ENCODE measurements at regions not wholly inside any gene's neighbourhood (a gene's known extent, or its start where the extent isn't known, plus 50 kb on each side); places are given as distances from the start of the nearest gene placed in this dataset.

GRCh38 chr2:168404764-168405163 lies 51.3 kb upstream of the CERS6 start:
- H3K79me2 ChIP-seq (ENCODE audit: control insufficient read depth, insufficient read depth, low read length), result no peaks in the 10 kb centered on the region
- no peaks in the 10 kb centered on the region for H3K4me1 ChIP-seq (ENCODE audit: control insufficient read depth, extremely low read depth, insufficient read depth, low read length)
- ChIA-PET CTCF (no interaction called here), POLR2A (no interaction called here)
- H3K9ac ChIP-seq (replicated peaks; ENCODE audit: extremely low read depth, insufficient read depth, low read length), result no peak overlapping the region
- no peak overlapping the region for H3K4me2 ChIP-seq (ENCODE audit: insufficient read depth, low read length)
- H3K4me3 ChIP-seq (replicated peaks in 1 of 3; ENCODE audit: insufficient read depth in 1 of 3, low read depth in 1 of 3, low read length in 3 of 3), result no peak overlapping the region
- DNase-seq (ENCODE audit: low read depth, low spot score) (no peak), FAIRE-seq (no peak)
- no peaks in the 10 kb centered on the region for H3K27me3 ChIP-seq (ENCODE audit: control insufficient read depth in 2 of 2, insufficient read depth in 2 of 2, low read length in 2 of 2)
- intact Hi-C loops (cut with micrococcal nuclease), result no loop called here
- BruUV-seq (replicated peaks), result no TSS peak
- no peak overlapping the region for H3K27ac ChIP-seq (ENCODE audit: insufficient read depth, low read depth, low read length)
- no peaks in the 10 kb centered on the region for H3K36me3 ChIP-seq (ENCODE audit: control insufficient read depth in 2 of 2, extremely low read depth in 1 of 2, insufficient read depth in 2 of 2, low read length in 2 of 2)
- no peaks in the 10 kb centered on the region for H4K20me1 ChIP-seq (replicated peaks; ENCODE audit: control insufficient read depth, extremely low read depth, insufficient read depth, low read length)
- dilution Hi-C loops (cut with MboI; ENCODE audit: extremely low pct_ligation_motif_present, low sequenced_read_pairs), result no loop called here
- H3K9me1 ChIP-seq (replicated peaks; ENCODE audit: control insufficient read depth, extremely low read depth, insufficient read depth, low read length), result no peaks in the 10 kb centered on the region
- H3K9me3 ChIP-seq (replicated peaks; ENCODE audit: control insufficient read depth, insufficient read depth, low read length), result no peaks in the 10 kb centered on the region
- TF ChIP-seq MAX (IDR thresholded peaks at IDR 0.05; ENCODE audit: insufficient read depth, insufficient read length), result no peak
- TF ChIP-seq MYC (IDR thresholded peaks at IDR 0.05; ENCODE audit: low read depth, low read length), result no peak
- TF ChIP-seq FOS (IDR thresholded peaks at IDR 0.05; ENCODE audit: borderline replicate concordance, insufficient read depth, low read length), result no peak
- no peak for TF ChIP-seq CTCF (IDR thresholded peaks at IDR 0.05; ENCODE audit: extremely low read depth in 1 of 2, insufficient read depth in 1 of 2, low read depth in 1 of 2, low read length in 2 of 2)
- TF ChIP-seq EZH2 (IDR thresholded peaks at IDR 0.05; ENCODE audit: borderline replicate concordance, low read depth, low read length, severe bottlenecking), result no peak
- no peak for TF ChIP-seq POLR2A (IDR thresholded peaks at IDR 0.05; ENCODE audit: low read depth, low read length)
- no peak for TF ChIP-seq GATA2 (IDR thresholded peaks at IDR 0.05; ENCODE audit: insufficient read depth, insufficient read length, low read depth, low read length)
- no peak for TF ChIP-seq JUN (IDR thresholded peaks at IDR 0.05; ENCODE audit: borderline replicate concordance, insufficient read depth, insufficient read length, low read depth)
- no peak for TF ChIP-seq POLR2AphosphoS5 (IDR thresholded peaks at IDR 0.05; ENCODE audit: insufficient read depth, low read depth, low read length)
- H2AFZ ChIP-seq (ENCODE audit: low read depth, low read length), result no peak overlapping the region

Data from endothelial cell of umbilical vein (primary cell).